HG03097 (cell line): ENCODE measurements at regions not wholly inside any gene's neighbourhood (a gene's known extent, or its start where the extent isn't known, plus 50 kb on each side); places are given as distances from the start of the nearest gene placed in this dataset.

ENCODE experiments used
- ATAC-seq: cut with Tn5 transposase; IDR thresholded peaks from one replicate; pipeline ENCODE4 v1.9.1; 2021; ENCODE audit not compliant: unreplicated experiment, low FRiP score

DNA sequence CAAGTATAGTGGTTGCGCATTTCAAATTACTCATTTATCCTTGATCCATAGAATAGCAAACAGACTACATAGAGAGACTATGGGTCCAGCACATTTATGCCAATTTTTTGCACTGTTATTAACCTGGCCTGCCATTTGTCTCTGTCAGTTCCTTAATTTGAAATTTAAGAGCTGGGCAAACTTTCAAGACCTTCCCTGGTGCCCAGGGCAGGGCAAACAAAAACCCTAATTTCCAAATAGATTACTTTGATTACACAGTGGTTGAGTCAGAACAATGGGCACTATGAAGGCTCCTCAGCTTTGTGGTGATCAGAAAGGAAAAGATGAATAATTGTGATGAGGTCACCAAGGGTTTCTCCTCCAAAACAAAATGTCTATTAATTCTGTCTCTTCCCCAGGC is 80.6 kb downstream of the TNFSF18 start:
- no peak for ATAC-seq

- no peak for ATAC-seq
Observed at GRCh38 chr1:172971241-172971640, 79.5 kb downstream of the TNFSF18 start.

GRCh38 chr1:172972258-172972657 is 78.5 kb downstream of the TNFSF18 start:
- no peak for ATAC-seq

DNA sequence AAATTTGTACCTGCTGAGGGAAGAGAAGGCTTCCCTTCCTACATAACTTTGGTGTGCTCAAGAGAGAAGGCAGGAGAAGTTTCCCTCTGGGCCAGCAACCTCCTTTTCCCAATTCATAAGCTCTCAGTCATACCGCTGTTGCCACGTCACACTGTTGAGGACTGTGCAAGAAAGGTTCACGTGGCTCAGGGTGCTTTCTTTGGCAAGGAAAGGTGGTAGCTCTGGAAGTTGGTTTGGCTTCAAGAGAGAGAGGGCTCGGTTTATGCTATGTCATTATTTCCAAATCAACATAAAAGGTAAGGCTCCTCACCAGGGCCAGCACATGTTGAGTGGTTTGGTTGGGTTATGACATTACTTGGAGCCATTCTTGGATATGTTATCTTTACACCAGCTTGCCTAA is 77.3 kb downstream of the TNFSF18 start:
- no peak for ATAC-seq

DNA sequence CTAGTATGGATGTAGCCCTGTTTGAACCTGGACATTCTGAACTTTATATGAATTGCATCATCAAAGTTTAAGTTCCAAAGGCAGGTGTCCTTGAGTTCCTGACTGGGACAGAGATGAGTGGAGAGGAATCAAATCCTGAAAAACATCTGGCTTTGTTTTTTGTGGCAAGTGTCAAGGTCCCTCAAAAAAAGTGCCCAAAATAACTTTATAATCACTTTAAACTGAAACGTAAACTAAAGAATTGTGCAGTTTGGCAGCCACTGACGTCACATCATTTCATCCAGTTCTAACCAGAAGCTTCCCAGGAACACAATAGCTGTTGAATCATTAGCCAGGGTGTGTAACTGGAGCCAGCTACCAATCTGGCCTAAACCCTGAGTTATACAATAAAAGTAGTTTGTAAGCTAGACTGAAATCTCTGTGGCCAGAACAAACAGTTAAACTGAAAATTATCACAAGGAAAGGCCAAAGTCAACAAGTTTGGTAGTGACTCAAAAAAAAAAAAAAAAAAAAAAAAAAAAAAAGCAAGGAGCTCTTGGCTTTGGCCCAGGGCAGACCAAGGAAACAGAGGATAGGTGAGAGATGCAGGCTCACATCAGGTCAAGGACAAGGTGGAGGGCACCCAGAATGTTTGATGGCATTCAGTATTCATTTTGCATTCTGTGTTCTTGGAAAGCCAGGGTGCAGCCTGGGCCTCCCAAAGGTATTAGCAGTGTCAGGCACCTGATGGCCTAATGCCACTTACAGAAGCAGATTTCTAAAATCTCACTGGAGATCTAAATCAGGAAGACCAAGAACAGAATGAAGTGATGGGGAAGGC is 74.3 kb downstream of the TNFSF18 start:
- no peak for ATAC-seq

- no peak for ATAC-seq
Observed at GRCh38 chr1:172977296-172978017, 73.3 kb downstream of the TNFSF18 start.

- no peak for ATAC-seq
Observed at GRCh38 chr1:172978595-172978994, 72.1 kb downstream of the TNFSF18 start.

DNA sequence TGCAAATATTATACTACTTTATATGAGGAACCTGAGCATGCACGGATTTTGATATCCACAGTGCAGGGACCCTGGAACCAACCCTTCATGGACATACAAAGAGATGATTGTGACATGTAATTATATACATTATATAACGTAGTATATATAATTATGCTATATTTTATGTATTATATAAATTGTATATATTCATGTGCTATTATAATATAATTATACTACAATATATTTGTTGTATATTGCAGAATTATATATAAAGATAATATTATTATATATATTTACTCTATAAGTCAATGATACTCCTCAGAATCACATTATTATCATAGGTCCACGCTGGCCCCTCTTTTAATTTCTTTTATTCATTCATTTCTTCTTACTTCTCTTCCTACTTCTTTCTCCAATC is 70.9 kb downstream of the TNFSF18 start:
- no peak for ATAC-seq

DNA sequence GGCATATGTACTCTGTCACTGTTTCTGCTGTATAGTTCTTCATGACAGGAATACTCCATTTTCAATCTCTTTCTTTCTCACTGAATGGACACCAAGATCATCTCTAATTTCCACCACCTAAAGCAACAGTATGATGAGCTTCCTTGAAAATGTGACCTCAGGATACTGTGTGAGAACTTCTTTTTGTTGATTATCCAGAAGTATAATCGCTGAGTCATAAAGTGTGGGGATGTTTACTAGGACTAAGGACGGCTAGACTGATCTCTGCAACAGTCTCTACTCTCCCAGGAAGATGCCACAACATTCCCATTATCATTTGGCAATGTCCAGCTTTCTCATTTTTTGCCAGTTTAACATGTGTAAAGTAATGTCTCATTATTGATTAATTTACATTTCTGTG is 70.3 kb downstream of the TNFSF18 start:
- no peak for ATAC-seq

DNA sequence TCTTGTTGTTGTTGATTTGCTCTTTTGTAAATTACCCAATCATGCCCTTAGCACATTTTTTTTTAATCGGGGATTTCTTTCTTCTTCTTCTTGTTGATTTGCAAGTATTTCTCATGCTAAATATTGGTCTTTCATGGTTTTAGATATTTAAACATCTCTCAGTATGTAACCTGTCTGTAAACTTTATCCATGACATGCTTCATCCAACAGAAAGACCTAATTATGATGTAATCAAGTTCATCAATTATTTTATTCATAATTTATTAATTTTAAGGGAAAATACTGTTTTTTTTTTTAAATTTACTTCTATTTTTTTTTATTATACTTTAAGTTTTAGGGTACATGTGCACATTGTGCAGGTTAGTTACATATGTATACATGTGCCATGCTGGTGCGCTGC is 69.8 kb downstream of the TNFSF18 start:
- ATAC-seq, result no peak
